ENCODE measurements at regions not wholly inside any gene's neighbourhood (a gene's known extent, or its start where the extent isn't known, plus 50 kb on each side); places are given as distances from the start of the nearest gene placed in this dataset.

GRCh38 chr3:178417736-178418135, 118.5 kb upstream of the KCNMB2 start:
- Histone ChIP-seq H3F3A (ENCODE audit: control insufficient read depth, insufficient read depth) (no peaks in the 10 kb centered on the region), H3K36me3 (ENCODE audit: control insufficient read depth, low read length) (no peaks in the 10 kb centered on the region), H3K9me2 (replicated peaks; ENCODE audit: control insufficient read depth, low read length) (no peaks in the 10 kb centered on the region), H3K27ac (ENCODE audit: low read depth, low read length) (no peak overlapping the region), H3K79me2 (ENCODE audit: control insufficient read depth, low read length) (no peaks in the 10 kb centered on the region), H3K27me3 (ENCODE audit: control insufficient read depth, low read length) (no peaks in the 10 kb centered on the region), H4K20me1 (ENCODE audit: control insufficient read depth, insufficient read depth, low read depth, low read length) (no peaks in the 10 kb centered on the region), H3K9me3 (ENCODE audit: control insufficient read depth, insufficient read depth, low read length) (no peaks in the 10 kb centered on the region), H3K4me1 (ENCODE audit: control insufficient read depth, low read length) (no peaks in the 10 kb centered on the region), H3K4me3 (ENCODE audit: low read length) (no peak overlapping the region), H3K4me2 (ENCODE audit: low read length) (no peak overlapping the region)
- TF ChIP-seq CTCF (IDR thresholded peaks at IDR 0.05; ENCODE audit: low read depth, low read length, poor library complexity, severe bottlenecking), result no peak
- TF ChIP-seq EZH2phosphoT487 (IDR thresholded peaks at IDR 0.05; ENCODE audit: borderline replicate concordance, low read length), result no peak

- TF ChIP-seq EZH2phosphoT487 (IDR thresholded peaks at IDR 0.05; ENCODE audit: borderline replicate concordance, low read length), result no peak
- no peak for TF ChIP-seq CTCF (IDR thresholded peaks at IDR 0.05; ENCODE audit: low read depth, low read length, poor library complexity, severe bottlenecking)
- H3K4me2 ChIP-seq (ENCODE audit: low read length), result no peak overlapping the region
- H3K9me2 ChIP-seq (replicated peaks; ENCODE audit: control insufficient read depth, low read length), result no peaks in the 10 kb centered on the region
- no peaks in the 10 kb centered on the region for H3K27me3 ChIP-seq (ENCODE audit: control insufficient read depth, low read length)
- H3K36me3 ChIP-seq (ENCODE audit: control insufficient read depth, low read length), result no peaks in the 10 kb centered on the region
- H4K20me1 ChIP-seq (ENCODE audit: control insufficient read depth, insufficient read depth, low read depth, low read length), result no peaks in the 10 kb centered on the region
- H3K79me2 ChIP-seq (ENCODE audit: control insufficient read depth, low read length), result no peaks in the 10 kb centered on the region
- H3K9me3 ChIP-seq (ENCODE audit: control insufficient read depth, insufficient read depth, low read length), result no peaks in the 10 kb centered on the region
- no peak overlapping the region for H3K27ac ChIP-seq (ENCODE audit: low read depth, low read length)
- no peak overlapping the region for H3K4me3 ChIP-seq (ENCODE audit: low read length)
- H3F3A ChIP-seq (ENCODE audit: control insufficient read depth, insufficient read depth), result no peaks in the 10 kb centered on the region
- no peaks in the 10 kb centered on the region for H3K4me1 ChIP-seq (ENCODE audit: control insufficient read depth, low read length)
These were observed 117.2 kb upstream of the KCNMB2 start for GRCh38 chr3:178419071-178419470.

GRCh38 chr3:178420033-178420432, 116.2 kb upstream of the KCNMB2 start:
- no peaks in the 10 kb centered on the region for H4K20me1 ChIP-seq (ENCODE audit: control insufficient read depth, insufficient read depth, low read depth, low read length)
- no peak overlapping the region for H3K27ac ChIP-seq (ENCODE audit: low read depth, low read length)
- no peaks in the 10 kb centered on the region for H3K79me2 ChIP-seq (ENCODE audit: control insufficient read depth, low read length)
- H3K9me2 ChIP-seq (replicated peaks; ENCODE audit: control insufficient read depth, low read length), result no peaks in the 10 kb centered on the region
- no peak overlapping the region for H3K4me2 ChIP-seq (ENCODE audit: low read length)
- no peaks in the 10 kb centered on the region for H3K27me3 ChIP-seq (ENCODE audit: control insufficient read depth, low read length)
- no peak overlapping the region for H3K4me3 ChIP-seq (ENCODE audit: low read length)
- H3K4me1 ChIP-seq (ENCODE audit: control insufficient read depth, low read length), result no peaks in the 10 kb centered on the region
- H3K9me3 ChIP-seq (ENCODE audit: control insufficient read depth, insufficient read depth, low read length), result no peaks in the 10 kb centered on the region
- no peaks in the 10 kb centered on the region for H3F3A ChIP-seq (ENCODE audit: control insufficient read depth, insufficient read depth)
- H3K36me3 ChIP-seq (ENCODE audit: control insufficient read depth, low read length), result no peaks in the 10 kb centered on the region
- TF ChIP-seq EZH2phosphoT487 (IDR thresholded peaks at IDR 0.05; ENCODE audit: borderline replicate concordance, low read length), result no peak

- Histone ChIP-seq H3F3A (ENCODE audit: control insufficient read depth, insufficient read depth) (no peaks in the 10 kb centered on the region), H3K4me3 (ENCODE audit: low read length) (no peak overlapping the region), H3K79me2 (ENCODE audit: control insufficient read depth, low read length) (no peaks in the 10 kb centered on the region), H3K4me1 (ENCODE audit: control insufficient read depth, low read length) (no peaks in the 10 kb centered on the region), H4K20me1 (ENCODE audit: control insufficient read depth, insufficient read depth, low read depth, low read length) (no peaks in the 10 kb centered on the region), H3K9me3 (ENCODE audit: control insufficient read depth, insufficient read depth, low read length) (no peaks in the 10 kb centered on the region), H3K36me3 (ENCODE audit: control insufficient read depth, low read length) (no peaks in the 10 kb centered on the region), H3K9me2 (replicated peaks; ENCODE audit: control insufficient read depth, low read length) (no peaks in the 10 kb centered on the region), H3K27me3 (ENCODE audit: control insufficient read depth, low read length) (no peaks in the 10 kb centered on the region), H3K4me2 (ENCODE audit: low read length) (no peak overlapping the region), H3K27ac (ENCODE audit: low read depth, low read length) (no peak overlapping the region)
- TF ChIP-seq CTCF (IDR thresholded peaks at IDR 0.05; ENCODE audit: low read depth, low read length, poor library complexity, severe bottlenecking) (no peak), EZH2phosphoT487 (IDR thresholded peaks at IDR 0.05; ENCODE audit: borderline replicate concordance, low read length) (no peak)
These were observed 115.2 kb upstream of the KCNMB2 start for GRCh38 chr3:178421069-178421468.
